ENCODE measurements at regions not wholly inside any gene's neighbourhood (a gene's known extent, or its start where the extent isn't known, plus 50 kb on each side); places are given as distances from the start of the nearest gene placed in this dataset.
"Not testable (repeated sequence)": the region's sequence is repeated elsewhere in the genome, so short reads cannot be mapped to it uniquely, and the experiment has no call there.

- no CpG with 5 or more reads among the region's 5 CpGs for WGBS (ENCODE audit: extremely low coverage, insufficient read length, low lambda C conversion rate)
- not testable (repeated sequence) for H3K4me1 Mint-ChIP-seq; H4K5ac ChIP-seq (ENCODE audit: insufficient read length, low read depth, low read length); H3K79me1 ChIP-seq (ENCODE audit: insufficient read depth, low read depth, low read length, poor library complexity, severe bottlenecking); H2AFZ ChIP-seq (ENCODE audit: low read length); H2AK5ac ChIP-seq (ENCODE audit: insufficient read length, low read length); H3K27me3 ChIP-seq (ENCODE audit: insufficient read depth, low read length); H2BK15ac ChIP-seq (ENCODE audit: low read depth, low read length); H3K4ac ChIP-seq (ENCODE audit: low read depth, low read length); H3K27ac ChIP-seq (ENCODE audit: insufficient read length, low read depth, low read length); H3K18ac ChIP-seq (ENCODE audit: insufficient read length, low read depth, low read length); H3K14ac ChIP-seq (ENCODE audit: insufficient read depth, low read length); DNase-seq; H3K4me1 ChIP-seq (ENCODE audit: insufficient read depth, low read length); H2BK20ac ChIP-seq (ENCODE audit: low read depth, low read length, poor library complexity, severe bottlenecking); H3K56ac ChIP-seq (ENCODE audit: insufficient read length, low read depth, low read length); H3T11ph ChIP-seq (ENCODE audit: low read length); H3K4me3 Mint-ChIP-seq; H4K8ac ChIP-seq (replicated peaks; ENCODE audit: insufficient read length, low read depth, low read length); H3K4me2 ChIP-seq (ENCODE audit: insufficient read depth, insufficient read length, low read length); H3K36me3 Mint-ChIP-seq (ENCODE audit: insufficient read depth in 1 of 3, low read depth in 3 of 3); H3K27me3 Mint-ChIP-seq (ENCODE audit: low read depth); H4K20me1 ChIP-seq (ENCODE audit: control insufficient read depth, insufficient read depth, insufficient read length); H3K23ac ChIP-seq (ENCODE audit: insufficient read length, low read depth, low read length); H2BK120ac ChIP-seq (ENCODE audit: low read depth, low read length, poor library complexity, severe bottlenecking); H3K27ac Mint-ChIP-seq; H3K9ac ChIP-seq (ENCODE audit: extremely low read depth, insufficient read length, low read length); H3K79me2 ChIP-seq (ENCODE audit: insufficient read depth, low read length); H3K23me2 ChIP-seq (ENCODE audit: insufficient read length, low read depth, low read length, poor library complexity, severe bottlenecking); H4K91ac ChIP-seq (ENCODE audit: insufficient read length, low read depth, low read length); H2BK12ac ChIP-seq (ENCODE audit: insufficient read length, low read depth, low read length); H2BK5ac ChIP-seq (ENCODE audit: insufficient read length, low read length)
- H3K9me3 Mint-ChIP-seq: peaks cover 64 to 73% of the 10 kb centered on the region in 2 experiments
- peaks cover 13% of the 10 kb centered on the region for H3K9me3 ChIP-seq (ENCODE audit: control insufficient read depth, low read depth, low read length)
These were observed 446.5 kb downstream of the CCT8L2 start for GRCh38 chr22:16146101-16146500.
